GM12864 (cell line): ENCODE measurements at regions not wholly inside any gene's neighbourhood (a gene's known extent, or its start where the extent isn't known, plus 50 kb on each side); places are given as distances from the start of the nearest gene placed in this dataset.

Experiments
- DNase-seq: peaks from one replicate; pipeline ENCODE4 v3.0.0-alpha.2; 2011; ENCODE audit warnings: low read depth
- H3K4me3 ChIP-seq: 2 replicates; pipeline ENCODE4 v1.5.1; 2011; ENCODE audit warnings: mild to moderate bottlenecking, low read depth, low read length, control low read depth
- CTCF ChIP-seq: IDR thresholded peaks from 2 replicates; pipeline ENCODE4 v1.5.1; 2011; ENCODE audit warnings: low read depth, mild to moderate bottlenecking, moderate library complexity, low read length, control low read depth, inconsistent platforms; ENCODE audit errors: missing control alignments

GRCh38 chr2:216299588-216299987 is 72.7 kb downstream of the MARCHF4 start:
- TF ChIP-seq CTCF = no peak
- DNase-seq = no peak
- H3K4me3 ChIP-seq = no peak overlapping the region

GRCh38 chr2:216298719-216299495 is 73.4 kb downstream of the MARCHF4 start:
- H3K4me3 ChIP-seq = no peak overlapping the region
- DNase-seq = no peak
- no peak for TF ChIP-seq CTCF

GRCh38 chr2:216296856-216297255 is 75.4 kb downstream of the MARCHF4 start:
- H3K4me3 ChIP-seq = no peak overlapping the region
- no peak for DNase-seq
- TF ChIP-seq CTCF = no peak

- no peak overlapping the region for H3K4me3 ChIP-seq
- DNase-seq = no peak
- TF ChIP-seq CTCF = no peak
Measured at GRCh38 chr2:216294305-216294704, 78.0 kb downstream of the MARCHF4 start.

GRCh38 chr2:216293883-216294282 is 78.4 kb downstream of the MARCHF4 start:
- H3K4me3 ChIP-seq = no peak overlapping the region
- TF ChIP-seq CTCF = no peak
- no peak for DNase-seq

GRCh38 chr2:216292886-216293301 is 79.4 kb downstream of the MARCHF4 start:
- DNase-seq = no peak
- TF ChIP-seq CTCF = no peak
- H3K4me3 ChIP-seq = no peak overlapping the region

- no peak overlapping the region for H3K4me3 ChIP-seq
- no peak for DNase-seq
- no peak for TF ChIP-seq CTCF
Measured at GRCh38 chr2:216292475-216292874, 79.8 kb downstream of the MARCHF4 start.
